ENCODE measurements at regions not wholly inside any gene's neighbourhood (a gene's known extent, or its start where the extent isn't known, plus 50 kb on each side); places are given as distances from the start of the nearest gene placed in this dataset.

DNA sequence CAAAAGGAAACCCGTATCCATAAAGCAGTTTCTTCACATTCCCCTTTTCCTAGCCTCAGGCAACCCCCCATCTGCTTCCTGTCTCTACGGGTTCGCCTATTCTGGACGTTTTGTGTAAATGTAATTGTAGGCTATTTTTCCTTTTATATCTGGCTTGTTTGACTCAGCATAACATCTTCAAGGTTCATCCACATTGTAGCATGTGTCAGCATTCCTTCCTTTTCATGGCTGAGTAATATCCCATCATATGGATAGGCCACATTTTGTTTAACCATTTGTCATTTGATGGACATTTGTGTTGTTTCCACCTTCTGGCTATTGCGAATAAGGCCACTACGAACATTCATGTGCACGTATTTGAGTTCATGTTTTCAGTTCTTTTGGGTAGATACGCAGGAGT lies 54.6 kb downstream of the FOXL1 start:
- TF ChIP-seq MYC (IDR thresholded peaks at IDR 0.05; ENCODE audit: borderline replicate concordance, low read length) (no peak), CBX2 (IDR thresholded peaks at IDR 0.05; ENCODE audit: borderline replicate concordance, low read depth) (no peak), EP300 (IDR thresholded peaks at IDR 0.05) (no peak)
- TF ChIP-seq, protein P1, sequence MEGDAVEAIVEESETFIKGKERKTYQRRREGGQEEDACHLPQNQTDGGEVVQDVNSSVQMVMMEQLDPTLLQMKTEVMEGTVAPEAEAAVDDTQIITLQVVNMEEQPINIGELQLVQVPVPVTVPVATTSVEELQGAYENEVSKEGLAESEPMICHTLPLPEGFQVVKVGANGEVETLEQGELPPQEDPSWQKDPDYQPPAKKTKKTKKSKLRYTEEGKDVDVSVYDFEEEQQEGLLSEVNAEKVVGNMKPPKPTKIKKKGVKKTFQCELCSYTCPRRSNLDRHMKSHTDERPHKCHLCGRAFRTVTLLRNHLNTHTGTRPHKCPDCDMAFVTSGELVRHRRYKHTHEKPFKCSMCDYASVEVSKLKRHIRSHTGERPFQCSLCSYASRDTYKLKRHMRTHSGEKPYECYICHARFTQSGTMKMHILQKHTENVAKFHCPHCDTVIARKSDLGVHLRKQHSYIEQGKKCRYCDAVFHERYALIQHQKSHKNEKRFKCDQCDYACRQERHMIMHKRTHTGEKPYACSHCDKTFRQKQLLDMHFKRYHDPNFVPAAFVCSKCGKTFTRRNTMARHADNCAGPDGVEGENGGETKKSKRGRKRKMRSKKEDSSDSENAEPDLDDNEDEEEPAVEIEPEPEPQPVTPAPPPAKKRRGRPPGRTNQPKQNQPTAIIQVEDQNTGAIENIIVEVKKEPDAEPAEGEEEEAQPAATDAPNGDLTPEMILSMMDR (IDR thresholded peaks at IDR 0.05) = no peak

Measured in A549 (cell line).